DMS53 (cell line): ENCODE measurements at regions not wholly inside any gene's neighbourhood (a gene's known extent, or its start where the extent isn't known, plus 50 kb on each side); places are given as distances from the start of the nearest gene placed in this dataset.
A peak's percentile ranks its signal among the peaks of the same experiment; 100 is the strongest.
"Not testable (repeated sequence)": the region's sequence is repeated elsewhere in the genome, so short reads cannot be mapped to it uniquely, and the experiment has no call there.

Experiments used
- DNase-seq: peaks from one replicate; lab custom pipeline; 2025; lab: John Stamatoyannopoulos, UW

- not testable (repeated sequence) for DNase-seq
Observed at GRCh38 chr14:106410229-106410628, 883.8 kb downstream of the TMEM121 start.

- DNase-seq = no peak
Observed at GRCh38 chr14:106414464-106414863, 888.1 kb downstream of the TMEM121 start.

GRCh38 chr14:106417224-106418049 is 891.1 kb downstream of the TMEM121 start:
- DNase-seq = peak; percentile 73

- DNase-seq = no peak
Observed at GRCh38 chr14:106419376-106419965, 893.1 kb downstream of the TMEM121 start.

- DNase-seq = peak; percentile 50
Observed at GRCh38 chr14:106421431-106422033, 895.1 kb downstream of the TMEM121 start.

GRCh38 chr14:106422066-106422465 is 895.7 kb downstream of the TMEM121 start:
- no peak for DNase-seq

GRCh38 chr14:106425150-106425549 is 898.8 kb downstream of the TMEM121 start:
- not testable (repeated sequence) for DNase-seq

- peak; percentile 74 for DNase-seq
Observed at GRCh38 chr14:106436310-106436905, 910.0 kb downstream of the TMEM121 start.

- DNase-seq = peak; percentile 19
Observed at GRCh38 chr14:106442857-106443256, 916.5 kb downstream of the TMEM121 start.

GRCh38 chr14:106455026-106455425 is 928.6 kb downstream of the TMEM121 start:
- no peak for DNase-seq

GRCh38 chr14:106459971-106460730 is 933.8 kb downstream of the TMEM121 start:
- peak; percentile 46 for DNase-seq

- no peak for DNase-seq
Observed at GRCh38 chr14:106460916-106461315, 934.5 kb downstream of the TMEM121 start.

GRCh38 chr14:106466483-106466882 is 940.1 kb downstream of the TMEM121 start:
- DNase-seq = peak; percentile 79

GRCh38 chr14:106468869-106469268 is 942.5 kb downstream of the TMEM121 start:
- DNase-seq = not testable (repeated sequence)

GRCh38 chr14:106470028-106470427 is 943.6 kb downstream of the TMEM121 start:
- not testable (repeated sequence) for DNase-seq

GRCh38 chr14:106474261-106475028 is 948.1 kb downstream of the TMEM121 start:
- DNase-seq = not testable (repeated sequence)

- DNase-seq = not testable (repeated sequence)
Observed at GRCh38 chr14:106475214-106475613, 948.8 kb downstream of the TMEM121 start.

GRCh38 chr14:106477600-106477999 is 951.2 kb downstream of the TMEM121 start:
- not testable (repeated sequence) for DNase-seq

- not testable (repeated sequence) for DNase-seq
Observed at GRCh38 chr14:106480287-106480686, 953.9 kb downstream of the TMEM121 start.

- not testable (repeated sequence) for DNase-seq
Observed at GRCh38 chr14:106482213-106482612, 955.8 kb downstream of the TMEM121 start.

GRCh38 chr14:106487600-106487999 is 961.2 kb downstream of the TMEM121 start:
- peak; percentile 43 for DNase-seq
